Colonic mucosa (tissue), 4 donors: ENCODE measurements at regions not wholly inside any gene's neighbourhood (a gene's known extent, or its start where the extent isn't known, plus 50 kb on each side); places are given as distances from the start of the nearest gene placed in this dataset.

Experiments
- DNase-seq: peaks from one replicate; pipeline ENCODE4 v3.0.0-alpha.2; 2020
- H3K27ac ChIP-seq: fragments of 200-600 bp; one replicate; pipeline ENCODE4 v1.8.0; 2021
- H3K27me3 ChIP-seq: fragments of 200-600 bp; one replicate; pipeline ENCODE4 v1.8.0; 2021
- H3K36me3 ChIP-seq: fragments of 200-600 bp; one replicate; pipeline ENCODE4 v1.8.0; 2021
- H3K4me1 ChIP-seq: fragments of 200-600 bp; one replicate; pipeline ENCODE4 v1.8.0; 2021; ENCODE audit warnings: mild to moderate bottlenecking
- H3K4me3 ChIP-seq: fragments of 200-600 bp; one replicate; pipeline ENCODE4 v1.8.0; 2021
- H3K9ac ChIP-seq, 2 donors: one replicate each; pipeline ENCODE4 v1.7.0; 2013; ENCODE audit warnings: control low read depth in 2 of 2, low read depth in 2 of 2, low read length in 2 of 2
- H3K9me3 ChIP-seq: fragments of 200-600 bp; one replicate; pipeline ENCODE4 v1.8.0; 2021
- CTCF ChIP-seq: fragments of 200-600 bp; IDR thresholded peaks from one replicate; pipeline ENCODE4 v1.8.0; 2022; ENCODE audit warnings: antibody characterized with exemption, mild to moderate bottlenecking
- intact Hi-C: fragments of 100-400 bp; cut with DNase I; formaldehyde crosslinking; loops from one replicate; pipeline ENCODE4 v1.14.1; 2022
- donor health status: healthy.
- donor health status: DM: no; HTN: no; CAD: no.
- donor health status: DM: no; HTN: no; CAD: no.

DNA sequence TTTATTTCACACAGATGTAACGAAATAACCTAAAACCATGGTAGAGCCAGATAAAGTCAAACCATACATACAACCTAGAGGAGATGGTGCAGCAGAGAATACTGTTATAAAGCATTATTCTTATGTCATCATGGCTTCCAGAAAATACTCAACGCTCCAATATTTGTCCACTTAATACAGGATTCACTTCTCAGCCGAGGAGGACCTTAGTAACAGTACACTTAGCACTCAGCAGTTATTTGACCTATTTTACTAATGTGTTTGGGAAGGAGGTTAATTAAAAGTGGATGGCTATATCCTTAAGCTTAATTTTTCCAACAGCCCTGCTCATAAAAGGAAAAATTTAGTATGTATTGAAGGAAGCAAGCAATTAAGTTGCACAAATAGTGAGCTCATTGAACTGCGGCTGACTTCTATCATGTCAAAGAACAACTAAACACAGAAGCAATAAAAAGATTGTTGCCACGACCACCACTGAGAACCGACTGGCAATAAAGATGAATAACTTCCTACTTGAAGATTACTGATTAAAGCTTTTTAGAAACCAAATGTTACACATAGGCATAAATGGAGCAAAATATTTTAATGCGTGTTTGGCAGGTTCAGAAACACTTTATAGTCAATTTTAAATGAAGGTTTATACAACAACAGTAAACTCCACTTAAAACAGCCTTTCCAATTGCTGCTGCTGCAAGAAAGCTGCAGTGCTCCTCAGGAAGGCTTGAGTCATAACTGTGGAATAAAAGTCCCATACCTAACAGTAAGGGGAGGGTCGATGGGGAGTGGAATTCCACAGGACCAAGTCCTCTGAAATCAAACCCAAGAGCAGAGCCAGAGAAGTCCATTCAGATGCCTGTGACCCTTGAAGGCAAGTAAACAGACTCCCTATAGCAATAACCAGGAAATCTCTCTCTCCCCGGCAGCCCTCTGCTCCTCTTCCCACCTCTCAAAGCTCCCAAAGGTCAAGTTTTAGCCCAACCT is 218.9 kb upstream of the CDKN3 start:
- Histone ChIP-seq H3K4me3 (no peak overlapping the region), H3K9me3 (no peaks in the 10 kb centered on the region), H3K36me3 (no peaks in the 10 kb centered on the region), H3K27me3 (no peaks in the 10 kb centered on the region), H3K27ac (peak overlapping the region; percentile 2), H3K4me1 (no peaks in the 10 kb centered on the region), H3K9ac (peak overlapping the region in 1 of 2 donors; percentile 37)
- no peak for TF ChIP-seq CTCF
- intact Hi-C loops = loop anchor here (5.0 kb wide), 1 partner anchor 149 kb away; no protein-coding TSS in a partner anchor
- no peak for DNase-seq

DNA sequence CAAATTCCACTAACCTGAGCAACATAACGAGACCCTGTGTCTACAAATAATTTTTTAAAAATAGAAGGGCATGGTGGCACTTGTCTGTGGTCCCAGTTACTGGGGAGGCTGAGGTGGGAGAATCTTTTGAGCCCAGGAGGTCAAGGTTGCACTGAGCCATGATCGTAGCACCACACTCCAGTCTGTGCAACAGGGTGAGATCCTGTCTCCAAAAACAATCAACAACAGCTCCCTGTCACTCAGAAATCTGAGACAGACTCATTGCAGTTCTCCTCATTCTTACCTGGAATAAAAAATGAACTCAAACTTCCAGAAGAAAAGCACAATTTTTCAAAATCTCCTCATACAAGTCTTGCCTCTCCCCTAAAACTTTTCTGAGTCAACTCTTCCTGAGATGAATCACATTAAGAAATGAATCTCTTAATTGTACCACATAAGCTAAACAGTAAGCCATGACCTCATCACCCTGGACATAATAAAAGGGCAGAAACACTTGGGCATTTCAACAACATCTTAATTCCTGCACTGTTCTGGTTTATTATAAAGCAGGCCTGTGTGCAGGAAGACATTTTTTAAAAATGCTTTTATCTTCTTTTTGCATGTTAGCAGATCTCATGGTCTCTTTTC is 214.3 kb upstream of the CDKN3 start:
- H3K27ac ChIP-seq = no peak overlapping the region
- no peak overlapping the region for H3K4me3 ChIP-seq
- H3K27me3 ChIP-seq = no peaks in the 10 kb centered on the region
- TF ChIP-seq CTCF = no peak
- intact Hi-C loops = no loop called here
- no peaks in the 10 kb centered on the region for H3K36me3 ChIP-seq
- H3K9me3 ChIP-seq = no peaks in the 10 kb centered on the region
- no peaks in the 10 kb centered on the region for H3K4me1 ChIP-seq
- DNase-seq = no peak
- H3K9ac ChIP-seq = no peak overlapping the region

- DNase-seq = no peak
- Histone ChIP-seq H3K27me3 (no peaks in the 10 kb centered on the region), H3K9me3 (no peaks in the 10 kb centered on the region), H3K9ac (no peak overlapping the region), H3K36me3 (no peaks in the 10 kb centered on the region), H3K4me1 (no peaks in the 10 kb centered on the region), H3K4me3 (no peak overlapping the region), H3K27ac (no peak overlapping the region)
- intact Hi-C loops = no loop called here
- no peak for TF ChIP-seq CTCF
Observed at GRCh38 chr14:54186821-54187763, 209.7 kb upstream of the CDKN3 start.

GRCh38 chr14:54188064-54188666 is 208.6 kb upstream of the CDKN3 start:
- no peak for TF ChIP-seq CTCF
- Histone ChIP-seq H3K9ac (no peak overlapping the region), H3K27me3 (no peaks in the 10 kb centered on the region), H3K4me3 (no peak overlapping the region), H3K36me3 (no peaks in the 10 kb centered on the region), H3K9me3 (no peaks in the 10 kb centered on the region), H3K27ac (no peak overlapping the region), H3K4me1 (no peaks in the 10 kb centered on the region)
- DNase-seq = no peak
- intact Hi-C loops = no loop called here

DNA sequence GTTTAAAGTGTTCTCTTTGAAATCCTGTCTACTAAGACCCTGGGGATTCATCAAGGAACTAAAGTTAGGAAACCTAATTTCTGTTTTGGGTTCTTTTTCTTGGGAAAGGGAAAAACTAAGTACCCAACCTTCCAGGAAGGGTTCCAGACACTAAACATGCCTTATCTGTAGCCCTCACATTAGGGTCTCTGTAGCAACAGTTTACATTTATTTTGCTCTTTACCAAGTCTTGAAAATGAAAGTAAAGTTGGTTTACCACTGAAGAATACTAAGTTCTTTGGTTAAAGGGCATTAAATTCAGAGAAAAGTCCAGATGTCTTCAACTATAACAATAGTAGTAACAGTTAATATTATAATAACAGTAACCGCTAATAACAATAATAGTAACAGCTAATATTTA is 207.5 kb upstream of the CDKN3 start:
- no peak overlapping the region for H3K4me3 ChIP-seq
- no peak overlapping the region for H3K27ac ChIP-seq
- intact Hi-C loops = no loop called here
- no peaks in the 10 kb centered on the region for H3K27me3 ChIP-seq
- H3K9me3 ChIP-seq = no peaks in the 10 kb centered on the region
- no peaks in the 10 kb centered on the region for H3K36me3 ChIP-seq
- H3K9ac ChIP-seq = no peak overlapping the region
- no peaks in the 10 kb centered on the region for H3K4me1 ChIP-seq
- no peak for DNase-seq
- no peak for TF ChIP-seq CTCF
